ENCODE measurements at regions not wholly inside any gene's neighbourhood (a gene's known extent, or its start where the extent isn't known, plus 50 kb on each side); places are given as distances from the start of the nearest gene placed in this dataset.
A peak's percentile ranks its signal among the peaks of the same experiment; 100 is the strongest.
"Not testable (repeated sequence)": the region's sequence is repeated elsewhere in the genome, so short reads cannot be mapped to it uniquely, and the experiment has no call there.

- no peak overlapping the region for H3K4me3 ChIP-seq (ENCODE audit: low read length)
- DNase-seq (ENCODE audit: low read depth, low spot score), result no peak
Observed at GRCh38 chr4:31455612-31456011, 735.4 kb downstream of the PCDH7 start.

GRCh38 chr4:31458813-31459212, 738.6 kb downstream of the PCDH7 start:
- no peak for DNase-seq (ENCODE audit: low read depth, low spot score)
- H3K4me3 ChIP-seq (ENCODE audit: low read length), result no peak overlapping the region

DNA sequence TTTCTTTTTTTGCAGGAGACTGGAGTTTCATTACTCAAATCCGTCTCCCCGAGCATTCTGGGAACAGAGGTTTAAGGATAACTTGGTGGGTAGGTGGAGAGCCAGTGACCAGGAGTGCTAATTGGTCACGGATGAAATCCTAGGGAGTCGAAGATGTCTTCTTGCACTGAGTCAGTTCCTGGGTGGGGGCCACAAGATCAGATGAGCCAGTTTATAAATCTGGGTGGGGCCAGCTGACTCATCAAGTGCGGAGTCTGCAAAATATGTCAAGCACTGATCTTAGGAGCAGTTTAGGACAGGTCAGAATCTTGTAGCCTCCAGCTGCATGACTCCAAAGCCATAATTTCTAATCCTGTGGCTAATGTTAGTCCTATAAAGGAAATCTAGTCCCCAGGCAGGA, 741.3 kb downstream of the PCDH7 start:
- H3K4me3 ChIP-seq (ENCODE audit: low read length), result no peak overlapping the region
- no peak for DNase-seq (ENCODE audit: low read depth, low spot score)

GRCh38 chr4:31467781-31468180, 747.6 kb downstream of the PCDH7 start:
- DNase-seq (ENCODE audit: low read depth, low spot score), result no peak
- H3K4me3 ChIP-seq (ENCODE audit: low read length), result no peak overlapping the region

GRCh38 chr4:31474221-31474620, 754.1 kb downstream of the PCDH7 start:
- no peak for DNase-seq (ENCODE audit: low read depth, low spot score)
- no peak overlapping the region for H3K4me3 ChIP-seq (ENCODE audit: low read length)

- no peak for DNase-seq (ENCODE audit: low read depth, low spot score)
- no peak overlapping the region for H3K4me3 ChIP-seq (ENCODE audit: low read length)
Observed at GRCh38 chr4:31482691-31483090, 762.5 kb downstream of the PCDH7 start.

DNA sequence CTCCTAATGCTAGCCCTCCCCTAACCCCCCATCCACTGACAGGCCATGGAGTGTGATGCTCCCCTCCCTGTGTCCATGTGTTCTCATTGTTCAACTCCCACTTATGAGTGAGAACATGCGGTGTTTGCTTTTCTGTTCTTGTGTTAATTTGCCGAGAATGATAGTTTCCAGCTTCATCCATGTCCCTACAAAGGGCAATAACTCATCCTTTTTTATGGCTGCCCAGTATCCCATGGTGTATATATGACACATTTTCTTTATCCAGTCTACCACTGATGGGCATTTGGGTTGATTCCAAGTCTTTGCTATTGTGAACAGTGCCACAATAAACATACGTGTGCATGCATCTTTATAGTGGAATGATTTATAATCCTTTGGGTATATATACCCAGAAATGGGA, 779.0 kb downstream of the PCDH7 start:
- not testable (repeated sequence) for H3K4me3 ChIP-seq (ENCODE audit: low read length); DNase-seq (ENCODE audit: low read depth, low spot score)

DNA sequence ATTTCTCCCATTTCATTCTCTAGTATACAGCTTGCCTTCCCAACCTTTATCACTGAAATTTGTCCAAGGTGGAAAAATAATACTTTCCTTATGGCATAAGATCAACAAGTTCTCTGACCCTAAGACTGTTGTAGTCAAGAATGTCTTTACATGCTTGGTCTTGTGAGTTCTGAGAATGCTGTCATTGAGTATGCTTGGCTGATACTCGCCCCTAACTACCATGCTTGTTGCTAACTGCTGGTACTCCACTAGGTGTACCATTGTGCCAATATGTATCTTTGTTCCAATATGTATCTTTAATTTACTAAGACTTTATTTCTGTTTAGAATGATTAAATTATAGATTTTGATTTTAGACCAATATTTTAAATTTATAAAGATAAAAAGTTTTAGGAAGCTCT, 796.4 kb downstream of the PCDH7 start:
- no peak overlapping the region for H3K4me3 ChIP-seq (ENCODE audit: low read length)
- DNase-seq (ENCODE audit: low read depth, low spot score), result no peak

DNA sequence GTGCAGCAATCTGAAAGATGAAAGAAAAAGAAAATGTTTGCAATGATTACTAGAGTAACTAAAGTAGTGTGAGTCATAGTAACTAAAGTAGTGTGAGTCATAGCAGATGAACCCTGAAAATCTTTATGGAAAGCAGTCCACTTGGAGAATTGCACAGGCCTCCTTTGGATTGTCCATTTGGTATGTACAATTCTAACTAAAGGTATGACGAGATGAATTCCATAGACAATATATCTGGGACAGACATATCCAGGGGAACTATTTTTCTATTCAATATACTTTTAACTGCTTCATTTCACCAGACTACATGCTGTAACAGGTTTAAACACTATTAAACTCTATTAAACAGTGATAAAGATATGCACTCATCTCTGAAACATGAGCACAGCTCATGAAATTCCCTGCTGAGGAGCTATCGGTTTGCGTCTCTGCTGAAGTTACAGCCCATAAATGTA, 798.7 kb downstream of the PCDH7 start:
- DNase-seq (ENCODE audit: low read depth, low spot score), result no peak
- H3K4me3 ChIP-seq (ENCODE audit: low read length), result no peak overlapping the region

- no peak overlapping the region for H3K4me3 ChIP-seq (ENCODE audit: low read length)
- no peak for DNase-seq (ENCODE audit: low read depth, low spot score)
Observed at GRCh38 chr4:31530555-31530954, 810.4 kb downstream of the PCDH7 start.

DNA sequence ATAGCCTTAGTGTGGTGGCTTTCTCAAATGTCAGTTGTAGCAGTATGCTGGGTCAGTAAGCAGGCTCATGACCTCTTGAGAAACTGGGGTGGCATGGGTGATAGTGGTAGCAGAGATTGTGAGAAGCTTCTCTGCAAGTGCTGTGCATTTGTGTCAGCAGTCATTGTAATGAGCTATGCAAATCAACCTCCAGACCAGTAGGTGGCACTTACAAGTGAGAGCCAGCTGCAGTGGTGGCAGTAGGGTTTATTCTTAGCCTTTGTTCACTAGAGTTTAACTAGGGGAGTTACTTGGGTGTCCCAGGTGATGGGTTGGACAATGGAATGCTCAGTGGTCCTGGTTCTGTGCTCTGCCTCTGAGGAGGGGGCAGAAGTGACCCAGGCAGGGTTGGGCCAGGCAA, 818.7 kb downstream of the PCDH7 start:
- H3K4me3 ChIP-seq (ENCODE audit: low read length), result no peak overlapping the region
- peak; percentile 10 for DNase-seq (ENCODE audit: low read depth, low spot score)

- H3K4me3 ChIP-seq (ENCODE audit: low read length), result no peak overlapping the region
- DNase-seq (ENCODE audit: low read depth, low spot score), result no peak
Observed at GRCh38 chr4:31539284-31540069, 819.3 kb downstream of the PCDH7 start.

GRCh38 chr4:31545330-31545729, 825.2 kb downstream of the PCDH7 start:
- DNase-seq (ENCODE audit: low read depth, low spot score), result no peak

DNA sequence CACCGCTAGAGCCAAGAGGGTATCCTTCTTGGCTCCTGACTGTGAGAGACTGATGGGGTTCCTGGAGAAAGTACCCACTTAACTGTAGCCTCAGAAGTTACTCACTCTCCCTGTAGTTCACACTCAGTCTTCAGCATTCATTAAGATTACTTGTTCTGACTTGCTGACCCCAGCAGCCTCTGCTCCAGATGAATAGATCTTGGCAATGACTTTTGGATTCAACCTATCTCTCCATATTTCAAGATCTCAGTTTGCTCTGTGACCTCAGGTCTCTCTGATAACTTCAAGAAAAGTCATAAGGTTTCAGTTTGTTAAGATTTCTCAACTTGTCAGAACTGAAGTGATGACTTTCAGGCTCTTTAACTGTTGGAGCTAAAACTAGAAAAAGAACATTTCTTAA, 825.6 kb downstream of the PCDH7 start:
- DNase-seq (ENCODE audit: low read depth, low spot score), result no peak
- H3K4me3 ChIP-seq (ENCODE audit: low read length), result no peak overlapping the region

More at GRCh38 chr4:31545330-31545729, 825.2 kb downstream of the PCDH7 start:
- no peak overlapping the region for H3K4me3 ChIP-seq (ENCODE audit: low read length)

DNA sequence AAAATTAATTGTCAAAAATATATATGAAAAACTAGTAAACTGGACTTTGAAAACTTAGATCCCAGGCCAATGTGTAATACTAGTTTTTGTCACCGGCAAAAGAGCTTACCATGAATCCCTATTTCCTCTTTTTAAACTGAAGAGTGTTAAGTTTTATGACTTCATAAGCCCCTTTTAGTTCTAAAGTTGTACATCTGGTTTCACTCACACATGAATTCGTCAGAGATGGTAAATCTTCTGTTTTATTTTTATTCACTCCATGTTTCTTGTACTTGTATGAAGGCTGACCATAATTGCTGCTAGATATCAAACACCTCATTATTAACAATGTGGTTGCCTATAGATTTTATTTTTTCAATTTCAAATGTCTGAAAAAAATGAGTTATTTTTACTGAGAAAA, 827.9 kb downstream of the PCDH7 start:
- no peak for DNase-seq (ENCODE audit: low read depth, low spot score)
- H3K4me3 ChIP-seq (ENCODE audit: low read length), result no peak overlapping the region

- H3K4me3 ChIP-seq (ENCODE audit: low read length), result no peak overlapping the region
- DNase-seq (ENCODE audit: low read depth, low spot score), result no peak
Observed at GRCh38 chr4:31548823-31549222, 828.7 kb downstream of the PCDH7 start.

DNA sequence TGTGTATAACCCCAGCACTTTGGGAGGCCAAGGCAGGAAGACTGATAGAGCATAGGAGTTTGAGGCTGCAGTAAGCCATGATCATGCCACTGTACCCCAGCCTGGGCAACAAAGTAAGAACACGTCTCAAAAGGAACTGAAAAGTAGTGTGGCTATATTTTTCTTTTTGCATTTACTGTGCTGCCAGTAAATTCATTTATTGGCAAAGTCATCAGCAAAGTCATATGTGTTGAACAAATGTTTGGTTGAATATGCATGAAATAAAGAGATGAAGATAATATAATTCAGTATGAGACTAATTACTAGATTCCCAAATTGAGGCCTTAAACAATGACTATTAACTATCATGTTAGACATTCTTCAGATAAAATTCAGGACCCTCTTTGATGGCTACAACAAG, 829.1 kb downstream of the PCDH7 start:
- DNase-seq (ENCODE audit: low read depth, low spot score), result no peak
- no peak overlapping the region for H3K4me3 ChIP-seq (ENCODE audit: low read length)

GRCh38 chr4:31557437-31557836, 837.3 kb downstream of the PCDH7 start:
- H3K4me3 ChIP-seq (ENCODE audit: low read length), result no peak overlapping the region
- DNase-seq (ENCODE audit: low read depth, low spot score), result no peak

DNA sequence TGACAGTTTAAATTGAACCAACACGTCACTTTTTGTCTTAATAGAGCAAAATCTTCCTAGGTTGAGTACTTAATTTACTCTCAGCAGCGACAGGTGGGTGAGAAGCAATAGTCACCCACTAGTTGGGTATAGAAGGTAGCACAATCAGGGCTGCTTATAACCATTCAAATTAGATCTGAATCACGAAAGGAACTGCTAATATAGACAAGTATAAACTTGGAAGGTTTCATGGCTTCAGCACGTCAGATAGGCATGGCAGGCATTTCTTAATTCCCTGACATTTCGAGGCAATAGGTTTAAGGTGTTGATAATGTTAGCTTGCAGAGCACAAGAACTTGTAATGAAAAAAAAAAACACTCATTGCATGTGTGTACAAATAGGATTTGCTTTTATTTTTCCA, 853.4 kb downstream of the PCDH7 start:
- no peak for DNase-seq (ENCODE audit: low read depth, low spot score)
- H3K4me3 ChIP-seq (ENCODE audit: low read length), result no peak overlapping the region

GRCh38 chr4:31575504-31575903, 855.3 kb downstream of the PCDH7 start:
- H3K4me3 ChIP-seq (ENCODE audit: low read length), result no peak overlapping the region
- no peak for DNase-seq (ENCODE audit: low read depth, low spot score)

DNA sequence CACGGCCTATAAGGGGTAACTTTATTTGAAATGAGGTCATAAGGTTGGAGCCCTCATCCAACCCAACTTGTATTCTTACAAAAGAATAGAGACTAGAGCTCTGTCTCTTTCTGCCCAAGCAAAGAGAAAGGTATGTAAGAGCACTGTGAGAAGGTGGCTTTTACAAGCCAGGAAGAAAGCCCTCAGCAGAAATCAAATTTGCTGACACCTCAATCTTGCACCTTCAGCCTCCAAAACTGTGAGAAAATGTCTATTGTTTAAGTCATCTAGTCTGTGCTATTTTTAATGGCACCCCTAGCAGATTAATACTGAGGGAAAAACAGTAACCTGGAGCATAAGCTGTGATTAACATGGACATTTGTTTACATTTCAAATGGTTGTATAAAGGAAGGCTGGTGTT, 860.7 kb downstream of the PCDH7 start:
- no peak for DNase-seq (ENCODE audit: low read depth, low spot score)

More for the DNA sequence above, 860.7 kb downstream of the PCDH7 start:
- no peak overlapping the region for H3K4me3 ChIP-seq (ENCODE audit: low read length)
